ENCODE measurements at regions not wholly inside any gene's neighbourhood (a gene's known extent, or its start where the extent isn't known, plus 50 kb on each side); places are given as distances from the start of the nearest gene placed in this dataset.
"Not testable (repeated sequence)": the region's sequence is repeated elsewhere in the genome, so short reads cannot be mapped to it uniquely, and the experiment has no call there.

- DNase-seq (ENCODE audit: low read depth) = no peak
Measured at GRCh38 chr5:171542525-171543140, 123.2 kb downstream of the FGF18 start.

DNA sequence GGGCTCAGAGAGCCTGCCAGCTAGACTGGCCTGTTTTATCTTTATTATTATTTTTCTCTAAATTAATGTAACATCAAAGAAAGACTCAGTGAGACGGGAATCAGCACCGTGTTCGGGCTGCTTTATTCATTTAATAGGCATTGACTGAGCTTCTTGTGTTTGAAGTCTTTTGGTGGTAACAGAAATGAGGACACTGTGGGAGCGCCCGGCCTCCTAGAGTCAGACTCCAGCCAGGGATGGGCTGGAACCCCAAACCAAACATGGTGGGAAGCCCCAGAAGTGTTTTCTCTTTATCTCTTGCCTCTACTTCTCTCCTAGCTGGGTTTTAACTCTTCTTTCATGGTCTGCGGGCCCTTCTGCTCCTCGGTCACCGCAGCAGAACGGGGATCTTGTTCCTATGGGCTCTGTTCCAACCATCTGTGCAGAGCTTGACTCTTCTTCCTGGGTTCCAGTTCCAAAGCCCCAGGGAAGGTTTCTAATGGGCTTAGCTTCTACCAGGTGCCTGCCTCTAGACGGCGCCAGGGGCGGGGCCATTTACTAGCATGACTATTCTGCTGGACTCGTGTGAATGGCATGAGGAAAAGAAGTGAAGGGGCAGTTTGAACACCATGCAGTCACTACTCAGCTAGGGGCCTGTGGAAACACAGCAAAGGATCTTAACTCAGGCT, 123.8 kb downstream of the FGF18 start:
- peak; percentile 22 for DNase-seq (ENCODE audit: low read depth)

- DNase-seq (ENCODE audit: low read depth) = no peak
Measured at GRCh38 chr5:171544913-171545765, 125.7 kb downstream of the FGF18 start.

GRCh38 chr5:171549274-171549673, 129.8 kb downstream of the FGF18 start:
- no peak for DNase-seq (ENCODE audit: low read depth)

GRCh38 chr5:171553817-171554216, 134.4 kb downstream of the FGF18 start:
- DNase-seq (ENCODE audit: low read depth) = not testable (repeated sequence)

DNA sequence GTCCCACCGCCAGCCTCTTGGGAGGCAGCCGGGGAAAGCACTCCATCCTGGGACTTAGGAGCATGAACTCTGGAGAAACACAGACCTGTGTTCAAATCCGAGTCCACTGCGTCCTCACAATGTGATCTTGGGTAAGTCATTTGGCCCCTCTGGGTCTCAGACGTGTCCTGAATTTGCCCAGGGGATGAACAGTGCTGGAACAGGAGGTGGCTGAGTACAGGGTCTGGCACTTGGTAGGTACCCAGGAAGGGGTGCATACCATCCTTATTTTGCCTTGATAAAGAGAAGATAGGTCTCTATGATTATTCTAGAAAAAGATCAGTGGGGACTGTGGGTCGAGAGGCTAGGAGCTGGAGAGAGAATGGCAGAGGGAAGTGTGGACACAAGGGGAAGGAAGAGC, 135.7 kb downstream of the FGF18 start:
- DNase-seq (ENCODE audit: low read depth) = no peak

DNA sequence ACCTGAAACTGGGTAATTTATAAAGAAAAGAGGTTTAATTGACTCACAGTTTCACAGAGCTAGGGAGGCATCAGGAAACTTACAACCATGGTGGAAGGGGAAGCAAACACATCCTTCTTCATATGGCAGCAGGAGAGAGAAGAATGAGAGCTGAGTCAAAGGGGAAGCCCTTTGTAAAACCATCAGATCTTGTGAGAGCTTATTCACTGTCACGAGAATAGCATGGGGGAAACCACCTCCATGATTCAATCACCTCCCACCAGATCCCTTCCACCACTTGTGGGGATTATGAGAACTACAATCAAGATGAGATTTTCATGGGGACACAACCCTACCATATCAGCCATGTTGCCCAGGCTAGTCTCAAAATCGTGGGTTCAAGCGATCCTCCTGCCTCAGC, 143.4 kb downstream of the FGF18 start:
- DNase-seq (ENCODE audit: low read depth) = peak; percentile 38

DNA sequence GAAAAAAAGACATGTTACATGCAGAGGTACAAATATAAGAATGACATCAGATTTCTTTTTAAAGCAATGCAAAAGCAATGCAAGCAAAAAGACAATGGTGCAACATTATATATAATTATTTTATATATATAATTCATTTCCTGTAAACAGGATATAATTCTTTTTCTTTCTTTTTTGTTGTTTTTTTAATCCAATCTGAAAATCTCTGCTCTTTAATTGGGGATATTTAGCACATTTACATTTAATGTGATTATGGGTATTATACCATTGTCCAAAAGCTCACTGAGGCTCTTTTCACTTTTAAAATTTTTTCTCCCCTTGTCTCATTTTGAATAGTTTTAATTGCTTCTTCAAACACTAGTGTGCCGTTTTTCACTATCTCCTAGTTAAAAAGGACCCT, 148.9 kb downstream of the FGF18 start:
- DNase-seq (ENCODE audit: low read depth) = no peak

DNA sequence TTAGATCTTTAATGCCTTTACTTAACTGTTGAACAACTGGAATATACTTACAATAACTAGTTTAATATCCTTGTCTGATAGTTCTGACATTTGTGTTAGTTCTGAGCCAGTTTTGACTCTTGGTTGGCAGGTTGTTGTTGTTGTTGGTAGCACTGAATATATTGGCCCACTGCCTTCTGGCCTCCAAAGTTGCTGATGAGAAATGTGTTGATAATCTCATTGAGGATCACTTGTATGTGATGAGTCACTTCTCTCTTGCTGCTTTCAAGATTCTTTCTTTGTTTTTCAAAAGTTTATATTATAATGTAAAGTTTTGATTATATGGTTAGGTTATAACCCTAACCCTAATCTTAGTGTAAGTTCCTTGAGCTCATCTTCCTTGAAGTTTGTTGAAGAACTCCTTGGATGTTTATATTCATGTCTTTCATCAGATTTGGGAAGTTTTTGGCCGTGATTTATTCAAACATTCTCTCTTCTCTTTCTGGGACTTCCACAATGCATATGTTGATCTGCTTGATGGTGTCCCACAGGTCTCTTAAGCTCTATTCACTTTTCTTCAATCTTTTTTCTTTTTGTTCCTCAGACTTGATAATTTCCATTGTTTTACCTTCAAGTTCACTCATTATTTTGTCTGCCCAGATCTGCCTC, 149.7 kb downstream of the FGF18 start:
- DNase-seq (ENCODE audit: low read depth) = no peak

DNA sequence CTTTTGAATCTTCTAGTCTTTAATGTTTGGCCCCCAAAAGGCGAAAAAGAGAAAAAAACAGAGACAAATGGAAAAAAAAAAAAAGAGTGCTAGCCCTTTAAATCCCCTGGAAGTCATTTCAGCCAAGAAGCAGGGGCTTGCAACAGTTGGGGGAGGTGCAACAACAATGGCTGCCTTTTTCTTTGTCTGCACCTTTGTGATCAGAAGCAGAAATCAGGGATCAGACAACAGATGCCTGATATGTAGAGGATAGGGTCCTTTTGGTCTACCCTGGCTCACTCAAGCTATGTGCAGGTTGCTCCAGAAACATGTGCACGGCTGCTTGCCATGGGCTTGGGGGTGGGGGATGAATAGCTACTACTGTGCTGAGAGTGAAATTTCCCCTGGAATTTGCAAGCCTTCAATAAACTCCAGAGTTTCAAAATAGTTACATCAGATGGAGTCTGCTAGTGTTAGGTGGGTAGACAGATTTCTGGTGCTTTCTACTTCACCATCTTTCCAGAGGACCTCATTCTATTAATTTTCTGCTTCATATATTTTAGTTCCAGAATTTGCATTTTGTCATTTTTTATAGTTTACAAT, 150.9 kb downstream of the FGF18 start:
- no peak for DNase-seq (ENCODE audit: low read depth)

DNA sequence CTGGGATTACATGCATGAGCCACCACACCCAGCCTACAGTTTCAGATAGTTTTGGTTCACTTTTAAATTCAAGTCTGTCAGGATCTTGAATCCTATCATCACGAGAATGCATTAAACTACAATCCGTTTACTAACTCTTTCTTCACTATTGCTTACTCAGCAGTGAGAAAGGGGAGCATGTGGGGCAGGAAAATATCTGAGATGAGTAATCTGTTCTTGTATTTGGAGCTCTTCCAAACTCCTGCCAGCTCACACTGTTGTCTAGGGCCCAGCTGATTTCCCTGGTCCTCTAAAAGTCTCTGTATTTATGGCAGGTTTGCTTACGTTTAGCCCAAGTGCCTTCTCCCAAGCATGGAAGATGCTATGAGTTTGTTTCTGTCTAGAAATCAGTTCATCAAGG, 152.2 kb downstream of the FGF18 start:
- peak; percentile 78 for DNase-seq (ENCODE audit: low read depth)

GRCh38 chr5:171573021-171573420, 153.6 kb downstream of the FGF18 start:
- DNase-seq (ENCODE audit: low read depth) = no peak

GRCh38 chr5:171573451-171574225, 154.2 kb downstream of the FGF18 start:
- DNase-seq (ENCODE audit: low read depth) = no peak

DNA sequence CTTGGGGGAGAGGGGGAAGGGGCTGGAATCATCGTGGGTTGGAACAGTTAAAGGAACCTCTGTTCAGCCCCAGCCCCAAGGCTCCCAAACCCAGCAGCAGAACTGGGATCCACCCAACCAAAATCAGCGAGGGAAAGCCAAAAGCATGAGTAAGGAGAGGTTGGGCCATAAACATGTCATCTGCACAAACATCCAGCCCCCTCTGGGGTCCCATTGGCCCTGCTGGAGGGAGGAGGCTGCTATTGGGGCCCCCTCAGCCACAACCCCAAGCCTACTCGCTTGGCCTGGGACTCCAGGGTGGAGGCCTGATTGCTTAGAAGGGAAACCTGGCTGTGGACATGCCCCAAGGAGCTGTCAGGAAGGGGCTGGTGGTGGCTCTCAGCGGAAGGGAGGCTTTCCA, 154.9 kb downstream of the FGF18 start:
- DNase-seq (ENCODE audit: low read depth) = no peak

GRCh38 chr5:171575386-171575785, 155.9 kb downstream of the FGF18 start:
- DNase-seq (ENCODE audit: low read depth) = no peak

DNA sequence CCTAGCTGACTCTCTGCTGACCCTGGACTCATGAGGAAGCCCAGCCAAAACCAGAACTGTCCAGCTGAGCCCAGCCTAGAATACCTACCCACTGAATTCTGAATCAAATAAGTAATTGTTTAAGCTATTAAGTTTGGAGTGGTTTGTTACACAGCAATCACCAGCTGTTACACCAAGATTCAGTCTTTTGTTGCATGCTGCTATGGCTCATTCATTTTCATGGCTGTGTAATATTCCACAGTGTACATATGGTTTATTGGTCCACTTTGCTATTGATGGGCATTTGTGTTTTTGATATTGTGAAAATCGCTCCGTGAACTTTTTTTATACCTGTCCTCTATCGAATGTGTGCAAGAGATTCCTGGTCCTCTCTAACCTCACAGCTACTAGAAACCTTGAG, 156.4 kb downstream of the FGF18 start:
- no peak for DNase-seq (ENCODE audit: low read depth)

DNA sequence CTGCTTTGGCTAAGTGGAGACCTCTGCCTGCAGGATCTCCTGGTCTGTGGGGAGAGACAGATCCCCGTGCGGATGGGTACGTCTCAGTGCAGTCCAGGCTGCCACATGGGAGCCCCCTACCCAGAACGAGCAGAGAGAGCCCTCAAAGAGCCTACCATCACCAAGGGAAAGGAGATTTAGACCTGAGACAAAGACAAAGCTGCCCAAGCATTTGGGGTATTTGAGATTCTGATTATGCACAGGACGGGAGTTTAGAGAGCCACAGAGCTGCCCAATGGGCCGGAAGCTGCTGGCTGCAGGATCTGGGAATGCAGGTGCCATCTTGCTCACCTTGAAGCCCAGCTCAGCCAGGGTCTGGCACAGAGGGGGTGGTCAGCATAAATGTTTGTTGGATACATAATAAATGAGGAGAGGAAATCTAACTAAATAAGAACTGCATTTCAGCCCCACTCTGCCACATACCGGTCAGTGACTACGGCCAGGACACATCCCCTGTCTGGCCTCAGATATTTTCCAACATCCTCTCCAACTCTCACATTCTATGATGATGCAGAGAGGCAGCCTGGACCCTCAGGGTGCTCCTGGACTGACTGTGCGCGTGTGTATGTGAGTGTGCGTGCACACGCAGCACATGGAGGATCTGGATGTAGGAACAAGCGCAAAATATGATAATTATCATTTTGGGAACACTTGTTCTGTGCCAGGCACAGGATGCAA, 157.8 kb downstream of the FGF18 start:
- DNase-seq (ENCODE audit: low read depth) = no peak

GRCh38 chr5:171578049-171578828, 158.8 kb downstream of the FGF18 start:
- no peak for DNase-seq (ENCODE audit: low read depth)

DNA sequence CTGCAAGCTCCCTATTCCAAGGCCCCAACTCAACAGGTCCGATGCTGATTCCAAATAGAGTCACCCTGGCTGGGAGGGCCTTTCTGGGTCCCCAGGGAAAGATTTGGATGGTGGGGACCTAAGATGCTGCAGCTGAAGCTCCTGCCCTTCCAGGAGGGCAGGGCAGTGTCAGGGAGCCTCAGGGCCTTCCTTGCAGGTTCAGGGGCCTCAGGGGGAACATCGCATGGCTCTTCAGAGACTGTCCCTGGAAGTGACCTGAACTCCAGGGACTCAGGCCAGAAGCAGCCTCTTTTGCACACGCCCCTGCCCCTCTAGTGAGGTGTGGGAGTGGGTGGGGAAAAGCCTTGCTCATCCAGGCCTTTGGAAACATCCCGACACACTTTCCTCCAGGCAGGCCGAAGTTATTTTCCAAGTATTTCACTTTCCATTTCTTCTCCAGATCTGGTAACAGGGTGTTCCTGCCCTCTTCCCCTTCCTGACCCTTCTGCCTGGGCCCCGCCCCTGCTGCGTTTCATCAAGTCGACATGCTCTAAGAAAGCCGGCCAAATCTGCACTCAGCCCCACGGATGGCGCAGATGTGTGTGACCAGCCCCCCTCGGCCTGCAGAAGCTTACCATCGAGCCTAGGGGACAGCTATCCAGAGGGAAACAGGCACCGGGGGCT, 159.5 kb downstream of the FGF18 start:
- no peak for DNase-seq (ENCODE audit: low read depth)

Measured in ELR (cell line).